Astrocyte (in vitro differentiated cells and primary cell): ENCODE measurements at regions not wholly inside any gene's neighbourhood (a gene's known extent, or its start where the extent isn't known, plus 50 kb on each side); places are given as distances from the start of the nearest gene placed in this dataset.
"Not testable (repeated sequence)": the region's sequence is repeated elsewhere in the genome, so short reads cannot be mapped to it uniquely, and the experiment has no call there.

ENCODE experiments used
- DNase-seq: peaks from one replicate; pipeline ENCODE4 v3.0.0-alpha.2; 2010; ENCODE audit warnings: low read depth
- FAIRE-seq: peaks from 2 replicates; lab custom pipeline; 2011; peaks lifted over from hg19 to GRCh38; lab: Jason Lieb, UNC
- H2AFZ ChIP-seq: 2 replicates; pipeline ENCODE4 v1.6.0; 2012; ENCODE audit warnings: low read depth, low read length, inconsistent platforms
- H3K27ac ChIP-seq: 2 replicates; pipeline ENCODE4 v1.5.1; 2011; ENCODE audit warnings: low read depth, low read length, inconsistent platforms
- H3K27me3 ChIP-seq: 2 replicates; pipeline ENCODE4 v1.6.0; 2011; ENCODE audit warnings: low read length, inconsistent platforms; ENCODE audit not compliant: insufficient read depth
- H3K36me3 ChIP-seq: 2 replicates; pipeline ENCODE4 v1.5.1; 2011; ENCODE audit warnings: low read length, inconsistent platforms; ENCODE audit not compliant: insufficient read depth
- H3K4me1 ChIP-seq: 2 replicates; pipeline ENCODE4 v1.5.1; 2011; ENCODE audit warnings: low read length, inconsistent platforms; ENCODE audit not compliant: insufficient read depth
- H3K4me2 ChIP-seq: 2 replicates; pipeline ENCODE4 v1.6.0; 2012; ENCODE audit warnings: low read length, inconsistent platforms
- H3K4me3 ChIP-seq: 2 replicates; pipeline ENCODE4 v1.5.1; 2011; ENCODE audit warnings: low read depth, mild to moderate bottlenecking, low read length, inconsistent platforms; ENCODE audit not compliant: insufficient read depth
- H3K79me2 ChIP-seq: 2 replicates; pipeline ENCODE4 v1.6.0; 2012; ENCODE audit warnings: mild to moderate bottlenecking, low read length, inconsistent platforms; ENCODE audit not compliant: insufficient read depth
- H3K9ac ChIP-seq: 2 replicates; pipeline ENCODE4 v1.6.0; 2012; ENCODE audit warnings: mild to moderate bottlenecking, low read length, inconsistent platforms
- H3K9me3 ChIP-seq: 2 replicates; pipeline ENCODE4 v1.5.1; 2012; ENCODE audit warnings: low read depth, mild to moderate bottlenecking, low read length, inconsistent platforms; ENCODE audit not compliant: insufficient read depth
- H4K20me1 ChIP-seq: 2 replicates; pipeline ENCODE4 v1.6.0; 2012; ENCODE audit warnings: low read length, inconsistent platforms; ENCODE audit not compliant: insufficient read depth
- H3K27ac Mint-ChIP-seq: one replicate; pipeline ENCODE4 v1.8.0; 2021; ENCODE audit warnings: mild to moderate bottlenecking, mixed read lengths; ENCODE audit not compliant: unreplicated experiment
- H3K27me3 Mint-ChIP-seq: one replicate; pipeline ENCODE4 v1.8.0; 2021; ENCODE audit warnings: low read depth, mixed read lengths; ENCODE audit not compliant: unreplicated experiment
- H3K36me3 Mint-ChIP-seq: one replicate; pipeline ENCODE4 v1.8.0; 2021; ENCODE audit warnings: low read depth, mixed read lengths; ENCODE audit not compliant: unreplicated experiment
- H3K4me1 Mint-ChIP-seq: one replicate; pipeline ENCODE4 v1.8.0; 2021; ENCODE audit warnings: low read depth, mixed read lengths; ENCODE audit not compliant: unreplicated experiment
- H3K4me3 Mint-ChIP-seq: one replicate; pipeline ENCODE4 v1.8.0; 2021; ENCODE audit warnings: mild to moderate bottlenecking, moderate library complexity, mixed read lengths; ENCODE audit not compliant: unreplicated experiment
- H3K9me3 Mint-ChIP-seq: one replicate; pipeline ENCODE4 v1.8.0; 2021; ENCODE audit warnings: mild to moderate bottlenecking, mixed read lengths; ENCODE audit not compliant: unreplicated experiment
- EZH2 ChIP-seq: IDR thresholded peaks from 2 replicates; pipeline ENCODE4 v1.6.1; 2012; ENCODE audit warnings: mild to moderate bottlenecking, low read length, inconsistent platforms; ENCODE audit not compliant: insufficient read depth
- TF ChIP-seq, protein P1 (sequence below): IDR thresholded peaks from 2 replicates; pipeline ENCODE4 v1.5.1; 2011; ENCODE audit warnings: low read depth, mild to moderate bottlenecking, inconsistent platforms, low read length, moderate library complexity; ENCODE audit not compliant: insufficient read depth

- H4K20me1 ChIP-seq: no peaks in the 10 kb centered on the region
- Mint-ChIP-seq H3K4me1 (no peaks in the 10 kb centered on the region), H3K4me3 (no peak overlapping the region), H3K27ac (no peak overlapping the region), H3K9me3 (no peaks in the 10 kb centered on the region), H3K36me3 (peaks cover 2% of the 10 kb centered on the region), H3K27me3 (no peaks in the 10 kb centered on the region)
- no peak overlapping the region for H3K4me3 ChIP-seq
- H3K9me3 ChIP-seq: peaks cover 6% of the 10 kb centered on the region
- TF ChIP-seq, protein P1, sequence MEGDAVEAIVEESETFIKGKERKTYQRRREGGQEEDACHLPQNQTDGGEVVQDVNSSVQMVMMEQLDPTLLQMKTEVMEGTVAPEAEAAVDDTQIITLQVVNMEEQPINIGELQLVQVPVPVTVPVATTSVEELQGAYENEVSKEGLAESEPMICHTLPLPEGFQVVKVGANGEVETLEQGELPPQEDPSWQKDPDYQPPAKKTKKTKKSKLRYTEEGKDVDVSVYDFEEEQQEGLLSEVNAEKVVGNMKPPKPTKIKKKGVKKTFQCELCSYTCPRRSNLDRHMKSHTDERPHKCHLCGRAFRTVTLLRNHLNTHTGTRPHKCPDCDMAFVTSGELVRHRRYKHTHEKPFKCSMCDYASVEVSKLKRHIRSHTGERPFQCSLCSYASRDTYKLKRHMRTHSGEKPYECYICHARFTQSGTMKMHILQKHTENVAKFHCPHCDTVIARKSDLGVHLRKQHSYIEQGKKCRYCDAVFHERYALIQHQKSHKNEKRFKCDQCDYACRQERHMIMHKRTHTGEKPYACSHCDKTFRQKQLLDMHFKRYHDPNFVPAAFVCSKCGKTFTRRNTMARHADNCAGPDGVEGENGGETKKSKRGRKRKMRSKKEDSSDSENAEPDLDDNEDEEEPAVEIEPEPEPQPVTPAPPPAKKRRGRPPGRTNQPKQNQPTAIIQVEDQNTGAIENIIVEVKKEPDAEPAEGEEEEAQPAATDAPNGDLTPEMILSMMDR: no peak
- no peak for TF ChIP-seq EZH2
- no peaks in the 10 kb centered on the region for H3K27me3 ChIP-seq
- no peak overlapping the region for H3K9ac ChIP-seq
- DNase-seq (no peak), FAIRE-seq (no peak)
- no peak overlapping the region for H2AFZ ChIP-seq
- no peaks in the 10 kb centered on the region for H3K36me3 ChIP-seq
- H3K27ac ChIP-seq: no peak overlapping the region
- no peaks in the 10 kb centered on the region for H3K79me2 ChIP-seq
- H3K4me1 ChIP-seq: no peaks in the 10 kb centered on the region
- no peak overlapping the region for H3K4me2 ChIP-seq
Measured at GRCh38 chr5:99348597-99348996, 419.8 kb upstream of the CHD1 start.

DNA sequence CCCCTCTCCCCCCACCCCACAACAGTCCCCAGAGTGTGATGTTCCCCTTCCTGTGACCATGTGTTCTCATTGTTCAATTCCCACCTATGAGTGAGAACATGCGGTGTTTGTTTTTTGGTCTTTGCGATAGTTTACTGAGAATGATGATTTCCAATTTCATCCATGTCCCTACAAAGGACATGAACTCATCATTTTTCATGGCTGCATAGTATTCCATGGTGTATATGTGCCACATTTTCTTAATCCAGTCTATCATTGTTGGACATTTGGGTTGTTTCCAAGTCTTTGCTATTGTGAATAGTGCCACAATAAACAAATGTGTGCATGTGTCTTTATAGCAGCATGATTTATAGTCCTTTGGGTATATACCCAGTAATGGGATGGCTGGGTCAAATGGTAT, 411.0 kb upstream of the CHD1 start:
- not testable (repeated sequence) for H3K36me3 ChIP-seq, H4K20me1 ChIP-seq, H3K4me3 ChIP-seq, H3K4me1 ChIP-seq, H3K4me1 Mint-ChIP-seq, H3K27ac Mint-ChIP-seq, H3K9ac ChIP-seq, H3K4me2 ChIP-seq, DNase-seq, H3K9me3 ChIP-seq, FAIRE-seq, H3K36me3 Mint-ChIP-seq, H3K79me2 ChIP-seq, H3K4me3 Mint-ChIP-seq, H3K9me3 Mint-ChIP-seq, H3K27ac ChIP-seq, H3K27me3 ChIP-seq, H2AFZ ChIP-seq, H3K27me3 Mint-ChIP-seq

- Histone ChIP-seq H3K4me1 (no peaks in the 10 kb centered on the region), H3K9ac (no peak overlapping the region), H3K36me3 (no peaks in the 10 kb centered on the region), H3K4me3 (no peak overlapping the region), H3K4me2 (no peak overlapping the region), H3K27ac (no peak overlapping the region), H3K9me3 (no peaks in the 10 kb centered on the region), H3K79me2 (no peaks in the 10 kb centered on the region), H2AFZ (no peak overlapping the region), H3K27me3 (no peaks in the 10 kb centered on the region), H4K20me1 (no peaks in the 10 kb centered on the region)
- H3K27ac Mint-ChIP-seq: no peak overlapping the region
- no peak overlapping the region for H3K4me3 Mint-ChIP-seq
- no peaks in the 10 kb centered on the region for H3K4me1 Mint-ChIP-seq
- DNase-seq (no peak), FAIRE-seq (no peak)
- H3K9me3 Mint-ChIP-seq: no peaks in the 10 kb centered on the region
- no peaks in the 10 kb centered on the region for H3K27me3 Mint-ChIP-seq
- no peaks in the 10 kb centered on the region for H3K36me3 Mint-ChIP-seq
- TF ChIP-seq EZH2: no peak
- TF ChIP-seq, protein P1: no peak
Measured at GRCh38 chr5:99334936-99335335, 406.1 kb upstream of the CHD1 start.
